HG03139 (cell line): ENCODE measurements at regions not wholly inside any gene's neighbourhood (a gene's known extent, or its start where the extent isn't known, plus 50 kb on each side); places are given as distances from the start of the nearest gene placed in this dataset.
"Not testable (repeated sequence)": the region's sequence is repeated elsewhere in the genome, so short reads cannot be mapped to it uniquely, and the experiment has no call there.

ENCODE experiments used
- ATAC-seq: cut with Tn5 transposase; IDR thresholded peaks from one replicate; pipeline ENCODE4 v1.9.1; 2021; ENCODE audit not compliant: unreplicated experiment

DNA sequence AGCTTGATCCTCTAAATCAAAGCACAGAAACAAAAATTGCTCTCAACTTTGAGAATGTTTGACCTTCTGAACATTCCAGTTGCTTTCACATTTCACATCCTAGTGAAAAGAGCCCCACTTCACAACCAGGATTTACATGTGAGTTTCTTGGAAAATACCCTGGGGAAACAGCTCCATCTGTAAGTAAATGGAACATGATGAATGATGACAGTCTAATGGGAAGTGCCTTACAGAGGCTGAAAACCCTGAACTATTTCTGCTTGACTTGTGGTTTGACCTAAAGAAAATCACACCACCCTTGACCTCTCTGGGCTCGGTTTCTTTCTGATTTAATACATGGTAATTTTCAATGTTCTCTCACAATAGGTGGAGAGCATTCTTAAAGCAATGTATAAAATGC lies 499.4 kb upstream of the API5 start:
- ATAC-seq = no peak

DNA sequence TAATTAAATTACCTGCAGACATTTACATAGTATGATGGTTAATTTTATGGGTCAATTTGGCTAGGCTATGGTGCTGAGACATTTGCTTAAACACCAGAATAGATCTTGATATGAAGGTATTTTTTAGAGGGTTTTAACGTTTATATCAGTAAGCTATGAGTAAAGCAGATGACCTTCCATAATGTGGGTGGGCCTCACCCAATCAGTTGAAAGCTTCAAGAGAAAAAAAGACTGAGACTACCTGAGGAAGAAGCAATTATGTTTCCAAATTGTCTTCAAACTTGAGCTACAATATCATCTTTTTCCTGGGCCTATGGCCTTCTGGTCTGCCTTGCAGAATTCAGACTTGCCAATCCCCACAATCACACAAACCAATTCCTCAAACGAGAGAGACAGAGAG lies 498.8 kb upstream of the API5 start:
- ATAC-seq = no peak

DNA sequence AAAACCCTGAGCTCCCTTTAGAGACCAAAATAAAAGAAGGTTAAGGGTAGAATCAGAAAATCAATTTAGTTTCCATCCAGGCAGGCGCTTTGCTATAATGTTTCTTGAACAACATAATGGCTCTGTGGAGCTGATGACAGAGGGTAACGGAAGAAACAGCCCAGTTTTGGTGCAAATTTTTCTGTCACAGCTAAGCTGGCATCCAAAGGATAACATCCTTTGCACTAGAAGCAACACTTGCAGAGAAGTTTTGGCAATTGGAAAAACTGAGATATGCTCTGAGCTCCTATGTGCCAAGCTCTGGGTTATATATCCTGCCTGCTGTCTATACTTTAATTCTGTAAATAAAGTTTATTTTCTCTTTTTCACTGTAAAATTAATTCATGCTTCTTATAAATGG lies 495.3 kb upstream of the API5 start:
- ATAC-seq = no peak

DNA sequence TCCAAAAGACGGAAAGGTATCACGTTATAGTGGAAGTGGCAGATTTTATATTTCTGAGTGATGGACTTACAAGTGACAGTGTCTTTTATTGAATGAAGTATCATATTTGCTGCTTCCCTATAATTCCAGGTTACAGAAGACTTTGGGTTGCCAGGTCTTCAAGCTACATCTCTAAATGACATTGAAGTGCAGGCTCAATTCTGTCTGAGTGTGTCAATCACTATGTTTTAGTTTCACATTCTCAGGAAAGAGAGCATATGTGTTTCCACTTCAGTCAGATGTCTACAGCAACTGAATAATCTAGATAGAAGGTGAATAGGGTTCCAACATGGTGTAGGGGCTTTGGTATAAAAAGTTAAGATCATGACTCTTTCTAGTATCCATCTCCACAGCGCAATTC lies 492.7 kb upstream of the API5 start:
- ATAC-seq = no peak

DNA sequence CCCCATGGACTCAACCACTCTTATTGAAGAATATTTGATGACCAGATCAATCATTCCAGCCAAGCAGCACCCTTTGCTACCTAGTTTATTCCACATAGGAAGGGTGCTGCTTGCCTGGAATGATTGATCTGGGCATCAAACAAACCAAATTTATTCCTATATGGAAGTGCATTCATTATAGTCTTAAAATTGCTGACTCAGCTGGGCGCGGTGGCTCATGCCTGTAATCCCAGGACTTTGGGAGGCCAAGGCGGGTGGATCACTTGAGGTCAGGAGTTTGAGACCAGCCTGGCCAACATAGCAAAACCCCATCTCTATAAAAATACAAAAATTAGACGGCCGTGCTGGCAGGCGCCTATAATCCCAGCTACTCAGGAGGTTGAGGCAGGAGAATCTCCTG lies 489.6 kb upstream of the API5 start:
- ATAC-seq = not testable (repeated sequence)

DNA sequence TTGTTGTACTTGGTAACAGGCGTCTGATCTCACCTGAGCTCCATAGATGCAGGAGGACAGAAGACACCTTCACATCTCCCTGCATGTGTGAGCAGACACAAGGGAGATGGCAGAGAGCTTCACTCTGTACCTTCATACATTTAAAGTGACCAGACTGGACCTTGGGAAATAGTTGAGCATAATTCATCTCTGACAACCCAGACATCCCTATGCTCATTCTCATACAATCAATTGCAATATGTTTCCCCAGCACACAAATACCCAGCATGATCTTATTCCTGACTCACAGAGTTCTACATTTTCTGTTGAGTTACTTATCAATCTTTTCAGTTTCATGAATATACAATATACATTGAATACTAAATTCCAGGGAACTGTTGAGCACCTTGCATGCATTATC lies 488.2 kb upstream of the API5 start:
- ATAC-seq = no peak

DNA sequence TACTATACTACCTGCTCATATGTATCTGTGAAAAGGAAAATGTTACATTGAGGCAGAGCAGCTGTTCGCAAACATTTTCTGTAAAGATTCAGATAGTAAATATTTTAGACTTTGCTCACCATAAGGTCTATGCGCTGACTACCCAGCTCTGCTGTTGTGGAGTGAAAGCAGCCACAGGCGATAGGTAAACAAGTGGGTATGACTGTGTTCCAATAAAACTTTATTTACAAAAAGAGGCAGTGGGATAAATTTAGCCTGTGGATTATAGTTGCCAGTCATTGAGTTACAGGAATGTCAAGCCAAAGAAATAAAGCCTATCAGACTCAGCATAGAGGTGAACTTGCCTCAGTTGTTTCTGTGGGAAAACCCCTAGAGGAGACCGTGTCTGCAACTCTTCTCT lies 487.7 kb upstream of the API5 start:
- no peak for ATAC-seq

DNA sequence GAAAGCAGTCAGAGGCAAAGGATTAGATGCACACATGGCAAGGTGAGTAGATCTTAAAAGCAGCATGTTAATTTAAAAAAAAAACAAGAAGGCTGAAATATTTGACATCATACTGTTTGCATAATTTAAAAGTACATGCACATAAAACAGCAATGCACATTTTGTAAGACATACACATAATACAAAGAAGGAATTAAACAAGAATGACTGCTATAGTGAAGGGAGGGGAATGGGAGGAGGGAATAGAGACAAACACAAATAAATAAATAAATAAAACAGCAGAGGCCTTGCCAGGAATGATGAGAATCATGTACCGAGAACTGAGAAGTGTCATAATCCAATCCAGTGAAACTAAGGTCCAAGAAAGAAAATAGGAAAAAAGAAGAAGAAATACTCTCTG lies 486.2 kb upstream of the API5 start:
- no peak for ATAC-seq

DNA sequence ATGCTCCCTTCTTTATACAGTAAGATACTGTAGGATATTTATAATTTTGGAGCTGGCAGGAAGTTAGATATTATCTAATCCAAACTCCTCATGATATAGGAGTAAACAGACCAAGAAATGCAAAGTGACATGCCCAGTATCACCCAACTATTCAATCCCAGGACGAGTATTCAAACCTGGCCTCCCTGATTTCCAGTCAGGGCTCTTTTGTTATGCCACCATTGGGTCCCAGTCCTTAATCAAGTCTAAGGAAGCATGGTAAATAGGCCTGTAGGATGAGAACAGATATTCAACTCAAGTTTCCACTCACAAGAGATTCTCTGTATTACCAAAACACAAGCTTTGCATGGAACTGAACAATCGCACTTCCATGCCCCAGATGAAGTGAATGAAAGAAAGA lies 484.0 kb upstream of the API5 start:
- no peak for ATAC-seq

DNA sequence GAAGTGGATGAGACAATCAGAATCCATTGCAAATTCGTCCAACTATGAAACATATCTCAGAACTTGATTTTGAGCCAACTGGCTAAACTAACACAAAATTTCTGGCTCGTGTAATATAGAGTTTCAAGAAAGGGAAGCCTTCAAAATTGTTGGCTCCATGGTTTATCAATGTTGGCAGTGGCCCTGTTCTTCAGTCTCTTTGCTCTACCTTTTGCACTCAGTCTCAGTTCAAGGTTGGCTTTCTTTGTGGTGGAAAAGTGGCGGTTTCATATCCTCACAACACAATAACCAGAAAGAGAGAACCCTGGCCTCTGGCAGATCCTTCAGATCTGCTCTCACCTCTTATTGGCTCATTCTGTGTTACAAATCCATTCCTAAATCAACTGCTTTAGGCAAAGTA lies 473.8 kb upstream of the API5 start:
- no peak for ATAC-seq

DNA sequence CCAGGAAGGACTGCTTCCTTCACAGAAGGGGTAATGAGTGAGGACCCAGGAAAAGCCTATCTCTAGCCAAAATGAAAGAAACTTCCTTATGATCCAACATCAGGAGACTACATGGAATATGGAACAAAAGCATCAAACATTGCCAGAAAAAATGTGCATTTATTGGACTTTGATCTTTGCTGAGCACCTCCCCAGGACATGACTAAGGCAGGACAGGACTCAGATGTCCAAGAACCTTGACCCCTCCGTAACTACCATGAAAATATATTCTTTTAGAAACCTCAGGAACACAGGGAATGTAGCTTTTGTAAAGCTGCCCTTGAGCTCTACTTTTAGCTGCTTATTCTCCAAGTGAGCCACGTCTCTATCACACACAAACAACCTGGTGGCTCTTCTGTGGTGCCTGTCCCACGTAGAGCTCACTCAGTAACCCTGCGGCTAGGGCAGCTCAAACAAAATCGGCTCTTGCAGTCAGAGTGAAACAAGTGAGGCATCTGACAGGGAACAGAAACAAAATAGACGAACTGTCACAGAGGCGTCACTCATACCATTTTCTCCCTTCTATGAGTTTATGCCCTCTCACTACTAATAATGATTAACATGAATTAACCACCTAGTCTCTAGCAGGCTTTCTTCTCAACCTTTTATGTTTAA lies 471.5 kb upstream of the API5 start:
- no peak for ATAC-seq

DNA sequence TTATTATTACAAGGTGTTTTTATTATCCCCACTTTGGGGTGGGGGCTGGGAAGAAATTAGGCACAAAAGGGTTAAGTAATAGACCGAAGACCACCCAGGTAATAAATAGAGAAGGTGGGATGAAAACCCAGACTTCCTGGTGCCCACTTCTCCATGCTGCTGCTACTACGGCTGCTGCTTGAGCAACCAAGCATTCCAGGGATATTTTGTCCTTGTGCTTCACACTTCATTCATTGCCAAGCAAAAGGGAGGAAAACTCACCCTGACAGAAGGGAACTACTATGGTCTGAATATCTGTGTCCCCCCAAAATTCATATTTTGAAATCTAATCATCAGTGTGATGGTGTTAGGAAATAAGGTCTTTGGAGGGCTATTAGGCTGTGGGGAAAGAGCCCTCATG lies 470.9 kb upstream of the API5 start:
- ATAC-seq = no peak

DNA sequence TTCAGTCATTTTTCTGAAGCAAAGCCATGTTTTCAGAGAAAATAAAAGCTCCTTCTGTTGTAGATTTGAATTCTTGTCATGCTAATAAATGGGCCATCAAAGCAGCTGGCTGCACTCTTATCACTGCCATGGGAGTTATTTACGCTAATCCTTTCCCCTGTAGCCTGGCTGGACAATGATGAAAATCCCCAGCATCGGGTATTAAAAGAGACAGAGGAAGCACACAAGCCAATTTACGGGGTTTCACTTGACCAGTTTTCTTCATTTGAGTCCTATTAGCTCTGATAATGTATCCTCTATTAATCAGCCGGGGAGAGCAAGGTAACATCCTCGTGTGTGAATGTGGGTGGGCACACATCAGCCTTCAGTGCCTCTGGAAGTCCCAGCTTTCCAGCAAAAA lies 470.2 kb upstream of the API5 start:
- ATAC-seq = no peak

DNA sequence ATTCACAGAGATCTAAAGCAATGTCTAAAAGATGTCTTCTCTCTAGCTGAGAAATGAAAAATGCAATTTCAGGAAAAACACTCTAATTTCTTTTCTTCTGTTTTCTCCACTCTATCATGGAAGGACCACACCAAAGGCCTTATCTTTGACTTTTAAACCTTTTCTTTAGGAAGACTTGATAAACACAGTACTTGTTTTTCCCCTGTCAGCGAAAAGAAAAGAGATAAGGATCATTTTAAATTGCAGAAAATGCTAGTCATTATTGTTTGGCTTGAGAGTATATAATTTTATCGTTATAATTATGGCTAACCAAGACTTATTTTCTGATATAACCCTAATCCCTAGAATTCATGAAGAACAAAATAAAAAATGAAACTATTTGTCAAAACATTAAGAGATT lies 462.4 kb upstream of the API5 start:
- no peak for ATAC-seq

DNA sequence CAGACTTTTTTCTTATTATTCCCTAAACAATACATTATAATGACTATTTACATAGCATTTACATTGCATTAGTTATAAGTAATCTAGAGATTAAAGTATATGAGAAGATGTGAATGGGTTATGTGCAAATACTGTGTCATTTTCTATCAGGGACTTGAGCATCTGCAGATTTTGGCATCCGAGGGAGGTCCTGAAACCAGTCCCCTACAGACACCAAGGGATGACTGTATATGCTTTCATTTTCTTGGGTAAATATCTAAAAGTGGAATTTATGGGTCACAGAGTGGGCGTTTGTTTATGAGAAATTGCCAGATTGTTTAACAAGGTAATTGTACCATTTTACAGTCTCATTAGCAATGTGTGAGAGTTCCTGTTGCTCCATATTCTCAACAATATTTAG lies 454.5 kb upstream of the API5 start:
- ATAC-seq = no peak

DNA sequence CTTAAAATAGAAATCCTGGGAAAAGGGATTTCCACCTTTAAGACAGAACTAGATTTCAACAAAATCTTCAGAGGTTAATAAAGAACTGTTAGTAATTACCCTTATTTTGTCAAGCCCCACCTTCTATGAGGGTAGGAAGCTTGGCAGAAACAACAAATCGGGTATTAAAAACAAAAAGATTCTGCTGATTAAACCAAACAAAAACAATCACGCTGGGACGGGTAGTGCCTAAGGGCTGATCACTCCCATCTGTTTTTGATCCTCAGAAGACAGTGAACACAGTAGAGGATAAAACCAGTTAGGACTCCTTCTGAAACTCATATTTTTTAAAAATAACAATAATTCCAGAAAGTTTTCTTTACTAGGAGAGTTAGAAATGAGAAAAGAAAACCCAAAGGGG lies 441.3 kb upstream of the API5 start:
- ATAC-seq = no peak

DNA sequence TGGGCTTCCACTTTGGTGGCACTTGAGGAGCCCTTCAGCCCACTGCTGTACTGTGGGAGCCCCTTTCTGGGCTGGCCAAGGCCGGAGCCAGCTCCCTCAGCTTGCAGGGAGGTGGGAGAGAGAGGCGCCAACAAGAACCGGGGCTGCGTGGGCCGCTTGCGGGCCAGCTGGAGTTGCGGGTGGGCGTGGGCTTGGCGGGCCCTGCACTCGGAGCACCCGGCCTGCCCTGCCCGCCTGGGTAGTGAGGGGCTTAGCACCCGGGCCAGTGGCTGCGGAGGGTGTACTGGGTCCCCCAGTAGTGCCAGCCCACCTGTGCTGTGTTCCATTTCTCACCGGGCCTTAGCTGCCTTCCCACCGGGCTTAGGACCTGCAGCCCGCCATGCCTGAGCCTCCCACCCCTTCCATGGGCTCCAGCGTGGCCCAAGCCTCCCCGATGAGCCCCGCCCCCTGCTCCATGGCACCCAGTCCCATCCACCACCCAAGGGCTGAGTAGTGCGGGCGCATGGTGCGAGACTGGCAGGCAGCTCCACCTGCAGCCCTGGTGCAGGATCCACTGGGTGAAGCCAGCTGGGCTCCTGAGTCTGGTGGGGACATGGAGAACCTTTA lies 437.9 kb upstream of the API5 start:
- not testable (repeated sequence) for ATAC-seq

DNA sequence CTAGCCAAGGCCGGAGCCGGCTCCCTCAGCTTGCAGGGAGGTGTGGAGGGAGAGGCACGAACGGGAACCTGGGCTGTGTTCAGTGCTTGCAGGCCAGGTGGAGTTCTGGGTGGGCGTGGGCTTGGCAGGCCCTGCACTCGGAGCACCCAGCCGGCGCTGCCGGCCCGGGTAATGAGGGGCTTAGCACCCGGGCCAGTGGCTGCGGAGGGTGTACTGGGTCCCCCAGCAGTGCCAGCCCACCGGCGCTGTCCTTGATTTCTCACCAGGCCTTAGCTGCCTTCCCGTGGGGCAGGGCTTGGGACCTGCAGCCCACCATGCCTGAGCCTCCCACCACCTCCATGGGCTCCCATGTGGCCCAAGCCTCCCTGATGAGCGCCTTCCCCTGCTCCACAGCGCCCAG lies 430.5 kb upstream of the API5 start:
- ATAC-seq = not testable (repeated sequence)

DNA sequence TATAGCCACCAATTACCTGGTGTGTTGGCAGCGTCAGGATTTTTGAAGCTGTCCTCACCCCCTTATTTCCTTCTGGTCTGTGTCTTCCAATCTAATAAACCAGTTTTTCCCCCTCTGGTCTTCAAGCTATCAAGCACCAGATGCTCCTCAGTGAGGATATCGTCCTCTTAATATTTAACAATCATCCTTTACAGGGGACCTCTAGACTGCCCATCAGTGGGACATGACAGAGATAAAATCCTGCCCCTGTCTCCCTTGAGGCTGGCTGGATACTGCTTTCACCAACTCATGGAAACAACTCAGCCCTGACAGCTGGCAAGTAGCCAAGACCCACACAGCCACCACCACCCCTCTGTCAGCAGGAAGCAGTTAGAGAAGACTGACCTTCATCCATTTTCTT lies 421.0 kb upstream of the API5 start:
- ATAC-seq = no peak

DNA sequence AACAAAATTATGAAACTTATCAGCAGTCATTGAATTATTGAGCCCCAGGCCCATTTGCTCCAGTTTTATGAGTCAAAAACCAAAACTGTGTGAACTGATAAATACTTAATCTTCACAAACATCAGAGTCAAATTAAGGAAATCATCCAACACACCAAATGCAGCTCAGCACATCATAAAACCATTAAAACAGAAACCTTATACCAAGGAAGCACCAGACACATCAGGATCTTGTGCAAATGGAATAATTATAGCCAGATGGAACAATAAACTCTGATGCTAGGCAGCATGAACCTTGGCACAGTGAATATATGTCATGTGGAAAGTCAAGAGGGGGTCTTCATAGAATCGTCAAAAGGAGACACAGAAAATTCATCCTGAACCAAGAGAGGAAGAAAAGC lies 410.7 kb upstream of the API5 start:
- ATAC-seq = no peak

DNA sequence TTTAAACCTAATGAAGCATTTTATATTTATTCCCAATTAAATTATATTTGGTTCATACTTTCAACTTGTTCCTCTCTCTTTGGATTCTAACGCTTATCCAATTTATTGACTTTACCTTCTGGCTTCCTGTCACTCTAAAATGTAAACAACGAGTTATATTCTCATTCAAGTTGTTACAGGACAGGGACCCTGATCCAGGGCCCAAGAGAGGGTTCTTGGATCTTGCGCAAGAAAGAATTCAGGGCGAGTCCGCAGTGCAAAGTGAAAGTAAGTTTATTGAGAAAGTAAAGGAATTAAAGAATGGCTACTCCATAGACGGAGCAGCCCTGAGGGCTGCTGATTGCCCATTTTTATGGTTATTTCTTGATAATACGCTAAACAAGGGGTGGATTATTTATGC lies 405.6 kb upstream of the API5 start:
- no peak for ATAC-seq

DNA sequence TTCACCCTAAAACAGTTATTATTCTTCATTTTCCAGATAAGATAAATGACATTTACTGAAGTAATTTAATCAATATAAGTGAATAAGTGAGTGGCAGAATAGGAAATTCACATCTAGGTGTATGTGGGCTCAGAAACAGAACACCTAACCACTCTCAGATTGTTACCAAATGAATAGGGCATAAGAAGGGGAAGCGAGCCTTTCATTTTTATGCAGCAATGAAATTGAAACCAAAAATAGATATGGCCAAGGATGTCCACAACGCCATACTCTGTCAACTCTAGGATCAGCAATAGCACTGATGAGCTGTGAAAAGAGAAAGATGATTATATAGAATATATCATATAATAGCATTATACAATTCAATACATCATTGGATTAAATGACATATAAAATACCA lies 398.1 kb upstream of the API5 start:
- ATAC-seq = no peak

DNA sequence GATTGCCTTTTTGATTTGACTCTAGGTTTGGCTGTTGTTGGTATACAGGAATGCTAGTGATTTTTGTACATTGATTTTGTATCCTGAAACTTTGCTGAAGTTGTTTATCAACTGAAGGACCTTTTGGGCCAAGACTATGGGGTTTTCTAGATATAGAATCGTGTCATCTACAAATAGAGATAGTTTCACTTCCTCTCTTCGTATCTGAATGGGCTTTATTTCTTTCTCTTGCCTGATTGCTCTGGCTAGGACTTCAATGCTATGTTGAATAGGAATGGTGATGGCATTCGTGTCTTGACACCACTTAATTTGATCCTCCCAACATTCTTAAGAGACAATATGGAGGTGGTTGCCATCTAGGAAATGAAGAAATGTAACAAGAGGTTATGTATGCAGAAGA lies 388.1 kb upstream of the API5 start:
- no peak for ATAC-seq
